ENCODE measurements at regions not wholly inside any gene's neighbourhood (a gene's known extent, or its start where the extent isn't known, plus 50 kb on each side); places are given as distances from the start of the nearest gene placed in this dataset.

GRCh38 chr14:97246648-97247047, 449.5 kb downstream of the VRK1 start:
- in situ Hi-C loops (cut with MboI; ENCODE audit: low sequenced_read_pairs), result no loop called here

GRCh38 chr14:97248973-97249372, 451.8 kb downstream of the VRK1 start:
- in situ Hi-C loops (cut with MboI; ENCODE audit: low sequenced_read_pairs), result no loop called here

- in situ Hi-C loops (cut with MboI; ENCODE audit: low sequenced_read_pairs), result loop anchor here (25.0 kb wide), 1 partner anchor 664 kb away; no protein-coding TSS in a partner anchor
Observed at GRCh38 chr14:97250931-97251330, 453.7 kb downstream of the VRK1 start.

GRCh38 chr14:97251491-97252155, 454.4 kb downstream of the VRK1 start:
- in situ Hi-C loops (cut with MboI; ENCODE audit: low sequenced_read_pairs), result loop anchor here (25.0 kb wide), 1 partner anchor 664 kb away; no protein-coding TSS in a partner anchor

GRCh38 chr14:97253756-97254155, 456.6 kb downstream of the VRK1 start:
- in situ Hi-C loops (cut with MboI; ENCODE audit: low sequenced_read_pairs), result loop anchor here (25.0 kb wide), 1 partner anchor 666 kb away; no protein-coding TSS in a partner anchor

- in situ Hi-C loops (cut with MboI; ENCODE audit: low sequenced_read_pairs), result loop anchor here (25.0 kb wide), 1 partner anchor 675 kb away; no protein-coding TSS in a partner anchor
Observed at GRCh38 chr14:97262336-97262735, 465.2 kb downstream of the VRK1 start.

- in situ Hi-C loops (cut with MboI; ENCODE audit: low sequenced_read_pairs), result loop anchor here (25.0 kb wide), 1 partner anchor 677 kb away; no protein-coding TSS in a partner anchor
Observed at GRCh38 chr14:97264516-97265230, 467.5 kb downstream of the VRK1 start.

GRCh38 chr14:97266653-97267052, 469.5 kb downstream of the VRK1 start:
- in situ Hi-C loops (cut with MboI; ENCODE audit: low sequenced_read_pairs), result loop anchor here (25.0 kb wide), 1 partner anchor 679 kb away; no protein-coding TSS in a partner anchor

- in situ Hi-C loops (cut with MboI; ENCODE audit: low sequenced_read_pairs), result loop anchor here (25.0 kb wide), 1 partner anchor 680 kb away; no protein-coding TSS in a partner anchor
Observed at GRCh38 chr14:97267509-97267908, 470.3 kb downstream of the VRK1 start.

- in situ Hi-C loops (cut with MboI; ENCODE audit: low sequenced_read_pairs), result loop anchor here (25.0 kb wide), 1 partner anchor 681 kb away; no protein-coding TSS in a partner anchor
Observed at GRCh38 chr14:97268097-97268496, 470.9 kb downstream of the VRK1 start.

GRCh38 chr14:97270308-97270707, 473.1 kb downstream of the VRK1 start:
- in situ Hi-C loops (cut with MboI; ENCODE audit: low sequenced_read_pairs), result loop anchor here (25.0 kb wide), 1 partner anchor 683 kb away; no protein-coding TSS in a partner anchor

- in situ Hi-C loops (cut with MboI; ENCODE audit: low sequenced_read_pairs), result loop anchor here (25.0 kb wide), 1 partner anchor 684 kb away; no protein-coding TSS in a partner anchor
Observed at GRCh38 chr14:97271451-97271960, 474.3 kb downstream of the VRK1 start.

- in situ Hi-C loops (cut with MboI; ENCODE audit: low sequenced_read_pairs), result loop anchor here (25.0 kb wide), 1 partner anchor 686 kb away; no protein-coding TSS in a partner anchor
Observed at GRCh38 chr14:97273540-97273939, 476.4 kb downstream of the VRK1 start.

GRCh38 chr14:97274626-97275025, 477.4 kb downstream of the VRK1 start:
- in situ Hi-C loops (cut with MboI; ENCODE audit: low sequenced_read_pairs), result loop anchor here (25.0 kb wide), 1 partner anchor 687 kb away; no protein-coding TSS in a partner anchor

GRCh38 chr14:97275276-97275675, 478.1 kb downstream of the VRK1 start:
- in situ Hi-C loops (cut with MboI; ENCODE audit: low sequenced_read_pairs), result no loop called here

GRCh38 chr14:97276573-97276972, 479.4 kb downstream of the VRK1 start:
- in situ Hi-C loops (cut with MboI; ENCODE audit: low sequenced_read_pairs), result no loop called here

- in situ Hi-C loops (cut with MboI; ENCODE audit: low sequenced_read_pairs), result no loop called here
Observed at GRCh38 chr14:97277711-97278110, 480.5 kb downstream of the VRK1 start.

GRCh38 chr14:97280526-97280925, 483.3 kb downstream of the VRK1 start:
- in situ Hi-C loops (cut with MboI; ENCODE audit: low sequenced_read_pairs), result no loop called here

GRCh38 chr14:97281741-97282140, 484.6 kb downstream of the VRK1 start:
- in situ Hi-C loops (cut with MboI; ENCODE audit: low sequenced_read_pairs), result no loop called here

- in situ Hi-C loops (cut with MboI; ENCODE audit: low sequenced_read_pairs), result no loop called here
Observed at GRCh38 chr14:97282210-97283004, 485.2 kb downstream of the VRK1 start.

GRCh38 chr14:97283005-97283403, 485.8 kb downstream of the VRK1 start:
- in situ Hi-C loops (cut with MboI; ENCODE audit: low sequenced_read_pairs), result no loop called here

Data from HL-60/S4 (cell line).